ENCODE measurements at regions not wholly inside any gene's neighbourhood (a gene's known extent, or its start where the extent isn't known, plus 50 kb on each side); places are given as distances from the start of the nearest gene placed in this dataset.

DNA sequence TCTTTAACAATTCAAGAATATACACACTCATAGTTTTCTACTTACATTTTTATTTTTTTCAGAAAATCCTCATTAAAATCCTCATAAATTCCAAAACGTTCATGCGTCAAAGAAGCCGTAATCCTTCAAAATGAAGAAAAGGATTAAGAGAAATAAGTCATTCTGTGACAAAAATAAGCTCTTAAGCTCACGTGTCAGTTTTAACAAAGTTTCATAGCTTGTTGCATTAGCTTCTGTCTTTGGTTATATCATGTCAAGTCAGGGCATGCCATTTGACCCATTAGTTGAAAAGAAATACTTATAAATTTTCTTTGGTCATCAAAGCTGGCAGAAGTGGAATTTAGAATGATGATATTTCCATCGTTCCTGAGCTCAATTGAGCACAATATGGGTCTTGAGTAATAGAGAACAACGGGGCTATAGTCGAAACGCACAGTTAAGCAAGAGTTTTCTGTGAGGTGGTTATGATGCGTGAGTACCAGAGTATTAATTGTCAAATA, 185.2 kb upstream of the CTSO start:
- Histone ChIP-seq H2BK20ac (ENCODE audit: low read depth, low read length) (no peak overlapping the region), H3K23ac (ENCODE audit: low read depth, low read length) (no peak overlapping the region), H3K79me1 (ENCODE audit: low read depth in 1 of 2, low read length in 2 of 2) (no peaks in the 10 kb centered on the region), H2BK120ac (ENCODE audit: low read depth, low read length) (no peak overlapping the region), H3K4ac (ENCODE audit: low read depth, low read length) (no peak overlapping the region), H3K14ac (replicated peaks; ENCODE audit: low read depth, low read length) (no peak overlapping the region), H3K4me2 (ENCODE audit: low read depth, low read length) (no peak overlapping the region), H3K36me3 (ENCODE audit: control insufficient read depth, insufficient read depth, low read length) (no peaks in the 10 kb centered on the region), H2BK15ac (ENCODE audit: low read depth, low read length) (no peak overlapping the region), H3K18ac (ENCODE audit: low read depth, low read length) (no peak overlapping the region), H3K4me1 (ENCODE audit: control insufficient read depth, insufficient read depth, low read length) (no peaks in the 10 kb centered on the region), H4K5ac (ENCODE audit: low read depth, low read length) (no peak overlapping the region), H2AFZ (replicated peaks; ENCODE audit: low read length, poor library complexity) (no peak overlapping the region), H3K27me3 (ENCODE audit: control insufficient read depth, insufficient read depth, low read length) (no peaks in the 10 kb centered on the region), H3K4me3 (ENCODE audit: insufficient read depth, low read depth, low read length) (no peak overlapping the region), H4K20me1 (ENCODE audit: insufficient read depth, low read length) (no peaks in the 10 kb centered on the region), H2AK5ac (ENCODE audit: low read depth, low read length) (no peak overlapping the region), H3K27ac (ENCODE audit: insufficient read depth, low read length) (no peak overlapping the region), H3K9me3 (ENCODE audit: control insufficient read depth, insufficient read depth, low read length) (no peaks in the 10 kb centered on the region), H2BK5ac (ENCODE audit: low read depth, low read length, poor library complexity, severe bottlenecking) (no peak overlapping the region), H3K56ac (ENCODE audit: extremely low read depth, insufficient read depth, low read length) (no peak overlapping the region), H4K8ac (ENCODE audit: low read depth in 2 of 2, low read length in 2 of 2) (no peak overlapping the region), H3K9me1 (ENCODE audit: insufficient read depth, low read length) (no peaks in the 10 kb centered on the region), H2AK9ac (replicated peaks; ENCODE audit: low read depth, low read length, poor library complexity) (no peak overlapping the region), H4K91ac (ENCODE audit: insufficient read depth, low read depth, low read length) (no peak overlapping the region), H3K9ac (ENCODE audit: low read depth, low read length) (no peak overlapping the region)
- intact Hi-C loops (cut with micrococcal nuclease), result no loop called here
- no peak for DNase-seq
- ATAC-seq (ENCODE audit: low read depth), result no peak
- ChIA-PET CTCF (interaction anchor here (0.6 kb wide), 1 partner anchor 538 kb away, joined by 3 read pairs; no protein-coding TSS in a partner anchor), POLR2A (ENCODE audit: unreplicated experiment) (no interaction called here)
- in situ Hi-C loops (cut with MboI; ENCODE audit: low sequenced_read_pairs), result no loop called here
- BruUV-seq (replicated peaks), result no TSS peak
- 56% methylated on average over 1 of the region's 9 CpGs; no CpG with 5 or more reads in 1 of the 2 experiments for WGBS, 2 experiments (ENCODE audit: extremely low coverage in 2 of 2, insufficient read length in 1 of 2)
- dilution Hi-C loops (cut with HindIII; ENCODE audit: low sequenced_read_pairs, unreplicated experiment), result no loop called here
- TF ChIP-seq, protein P1, sequence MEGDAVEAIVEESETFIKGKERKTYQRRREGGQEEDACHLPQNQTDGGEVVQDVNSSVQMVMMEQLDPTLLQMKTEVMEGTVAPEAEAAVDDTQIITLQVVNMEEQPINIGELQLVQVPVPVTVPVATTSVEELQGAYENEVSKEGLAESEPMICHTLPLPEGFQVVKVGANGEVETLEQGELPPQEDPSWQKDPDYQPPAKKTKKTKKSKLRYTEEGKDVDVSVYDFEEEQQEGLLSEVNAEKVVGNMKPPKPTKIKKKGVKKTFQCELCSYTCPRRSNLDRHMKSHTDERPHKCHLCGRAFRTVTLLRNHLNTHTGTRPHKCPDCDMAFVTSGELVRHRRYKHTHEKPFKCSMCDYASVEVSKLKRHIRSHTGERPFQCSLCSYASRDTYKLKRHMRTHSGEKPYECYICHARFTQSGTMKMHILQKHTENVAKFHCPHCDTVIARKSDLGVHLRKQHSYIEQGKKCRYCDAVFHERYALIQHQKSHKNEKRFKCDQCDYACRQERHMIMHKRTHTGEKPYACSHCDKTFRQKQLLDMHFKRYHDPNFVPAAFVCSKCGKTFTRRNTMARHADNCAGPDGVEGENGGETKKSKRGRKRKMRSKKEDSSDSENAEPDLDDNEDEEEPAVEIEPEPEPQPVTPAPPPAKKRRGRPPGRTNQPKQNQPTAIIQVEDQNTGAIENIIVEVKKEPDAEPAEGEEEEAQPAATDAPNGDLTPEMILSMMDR (conservative IDR thresholded peaks at IDR 0.05; ENCODE audit: low read depth, low read length), result no peak
- TF ChIP-seq CEBPB (IDR thresholded peaks at IDR 0.05; ENCODE audit: low read depth, low read length), result no peak
- no peak for TF ChIP-seq RAD21 (IDR thresholded peaks at IDR 0.05; ENCODE audit: low read length)
- no peak for TF ChIP-seq MXI1 (IDR thresholded peaks at IDR 0.05; ENCODE audit: borderline replicate concordance, low read depth, low read length)
- TF ChIP-seq CHD1 (IDR thresholded peaks at IDR 0.05; ENCODE audit: low read depth, low read length), result no peak
- TF ChIP-seq FOS (IDR thresholded peaks at IDR 0.05; ENCODE audit: low read depth, low read length), result no peak
- no peak for TF ChIP-seq RCOR1 (IDR thresholded peaks at IDR 0.05; ENCODE audit: insufficient replicate concordance, low read length)
